Left hindlimb (tissue), 1 donor: ENCODE measurements at regions not wholly inside any gene's neighbourhood (a gene's known extent, or its start where the extent isn't known, plus 50 kb on each side); places are given as distances from the start of the nearest gene placed in this dataset.
"Not testable (repeated sequence)": the region's sequence is repeated elsewhere in the genome, so short reads cannot be mapped to it uniquely, and the experiment has no call there.

Source experiments
- DNase-seq: peaks from one replicate; pipeline ENCODE4 v3.0.0-alpha.2; 2018

- DNase-seq, result no peak
Observed at GRCh38 chr3:8147711-8148110, 353.9 kb upstream of the LMCD1 start.

- no peak for DNase-seq
Observed at GRCh38 chr3:8152821-8153418, 348.7 kb upstream of the LMCD1 start.

- DNase-seq, result no peak
Observed at GRCh38 chr3:8153800-8154199, 347.8 kb upstream of the LMCD1 start.

DNA sequence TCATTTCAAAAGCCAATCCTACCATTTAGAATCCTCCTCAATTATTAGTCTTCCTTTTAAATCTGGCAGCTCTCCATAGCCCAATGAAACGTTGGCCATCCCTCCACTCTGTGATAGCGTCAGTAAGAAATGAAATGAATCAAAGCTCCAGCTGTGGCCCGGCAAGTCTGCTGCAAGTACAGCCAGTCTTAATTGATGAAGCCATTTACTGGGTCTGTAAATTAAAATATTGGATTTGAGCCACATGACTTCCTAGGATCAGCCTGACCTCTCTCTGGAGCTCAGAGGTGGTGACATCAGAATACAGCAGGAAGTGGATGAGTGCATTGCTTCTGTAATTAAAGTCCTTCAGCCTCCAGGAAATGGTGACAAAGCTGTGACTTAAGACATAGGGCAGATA lies 347.0 kb upstream of the LMCD1 start:
- DNase-seq, result no peak

DNA sequence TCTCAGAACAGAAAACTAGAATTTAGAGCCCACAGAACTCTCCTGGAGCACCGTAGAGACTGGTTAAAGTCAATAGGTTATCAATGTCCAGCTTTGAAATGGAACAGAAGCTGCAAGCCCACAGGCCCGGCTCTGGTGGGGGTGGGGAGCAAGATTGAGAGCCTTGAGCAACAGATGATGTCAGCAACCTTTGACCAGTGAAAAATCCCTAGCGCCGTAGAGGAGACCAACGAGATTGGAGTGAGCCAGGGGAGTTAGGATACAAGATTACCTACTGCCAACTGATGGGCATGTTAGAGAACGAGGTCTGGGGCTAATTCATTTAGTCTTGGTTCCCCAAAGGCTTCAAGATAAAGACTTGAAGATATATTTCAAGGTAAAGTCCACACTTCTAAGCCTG lies 345.5 kb upstream of the LMCD1 start:
- no peak for DNase-seq

- no peak for DNase-seq
Observed at GRCh38 chr3:8156831-8157230, 344.8 kb upstream of the LMCD1 start.

- no peak for DNase-seq
Observed at GRCh38 chr3:8157640-8158039, 344.0 kb upstream of the LMCD1 start.

GRCh38 chr3:8164145-8164544 lies 337.5 kb upstream of the LMCD1 start:
- DNase-seq, result no peak

DNA sequence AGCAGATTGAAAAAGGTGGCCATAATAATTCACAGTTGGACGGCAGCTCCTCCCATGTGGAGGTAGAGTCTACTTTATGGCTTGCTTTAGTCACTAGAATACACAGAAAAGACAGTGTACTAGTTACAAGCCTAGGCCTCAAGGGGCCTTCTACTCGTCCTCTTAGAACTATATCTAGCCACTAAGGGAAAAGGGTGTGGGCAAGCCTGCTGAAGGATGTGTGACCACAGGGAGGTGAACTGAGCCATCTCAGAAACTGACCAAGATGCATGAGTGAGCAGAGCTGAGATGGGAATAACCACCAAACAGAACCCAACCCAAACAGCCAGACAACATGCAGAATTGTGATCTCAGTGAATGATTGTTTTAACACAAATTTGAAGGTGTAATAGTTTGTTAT lies 335.6 kb upstream of the LMCD1 start:
- DNase-seq, result no peak

- DNase-seq, result no peak
Observed at GRCh38 chr3:8170971-8171508, 330.6 kb upstream of the LMCD1 start.

- no peak for DNase-seq
Observed at GRCh38 chr3:8173892-8174291, 327.7 kb upstream of the LMCD1 start.

DNA sequence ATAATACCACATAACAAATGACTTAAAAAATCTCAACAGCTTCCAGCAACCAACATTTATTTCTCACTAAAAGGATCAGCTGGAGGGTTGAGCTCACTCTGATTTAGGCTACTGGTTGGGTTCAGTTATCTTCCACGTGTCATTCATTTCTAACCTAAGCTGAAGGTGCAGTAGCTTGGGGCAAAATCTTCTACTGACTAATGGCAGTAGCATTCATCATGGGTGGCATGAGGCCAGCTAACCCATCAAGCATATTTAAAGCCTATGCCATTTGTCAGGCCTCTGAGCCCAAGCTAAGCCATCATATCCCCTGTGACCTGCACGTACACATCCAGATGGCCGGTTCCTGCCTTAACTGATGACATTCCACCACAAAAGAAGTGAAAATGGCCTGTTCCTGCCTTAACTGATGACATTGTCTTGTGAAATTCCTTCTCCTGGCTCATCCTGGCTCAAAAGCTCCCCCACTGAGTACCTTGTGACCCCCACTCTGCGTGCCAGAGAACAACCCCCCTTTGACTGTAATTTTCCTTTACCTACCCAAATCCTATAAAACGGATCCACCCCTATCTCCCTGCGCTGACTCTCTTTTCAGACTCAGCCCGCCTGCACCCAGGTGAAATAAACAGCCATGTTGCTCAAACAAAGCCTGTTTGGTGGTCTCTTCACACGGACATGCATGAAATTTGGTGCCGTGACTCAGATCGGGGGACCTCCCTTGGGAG lies 324.7 kb upstream of the LMCD1 start:
- not testable (repeated sequence) for DNase-seq

DNA sequence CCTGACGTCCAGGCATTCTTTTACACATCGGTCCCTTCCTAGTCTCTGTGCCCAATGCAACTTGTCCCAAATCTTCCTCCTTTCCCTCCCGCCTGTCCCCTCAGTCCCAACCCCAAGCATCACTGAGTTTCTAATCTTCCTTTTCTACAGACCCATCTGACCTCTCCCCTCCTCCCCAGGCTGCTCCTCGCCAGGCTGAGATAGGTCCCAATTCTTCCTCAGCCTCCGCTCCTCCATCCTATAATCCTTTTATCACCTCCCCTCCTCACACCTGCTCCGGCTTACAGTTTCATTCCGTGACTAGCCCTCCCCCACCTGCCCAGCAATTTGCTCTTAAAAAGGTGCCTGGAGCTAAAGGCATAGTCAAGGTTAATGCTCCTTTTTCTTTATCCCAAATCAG lies 323.1 kb upstream of the LMCD1 start:
- DNase-seq, result not testable (repeated sequence)

GRCh38 chr3:8182904-8183303 lies 318.7 kb upstream of the LMCD1 start:
- DNase-seq, result no peak

- no peak for DNase-seq
Observed at GRCh38 chr3:8183627-8184026, 318.0 kb upstream of the LMCD1 start.

- no peak for DNase-seq
Observed at GRCh38 chr3:8186213-8186612, 315.4 kb upstream of the LMCD1 start.

DNA sequence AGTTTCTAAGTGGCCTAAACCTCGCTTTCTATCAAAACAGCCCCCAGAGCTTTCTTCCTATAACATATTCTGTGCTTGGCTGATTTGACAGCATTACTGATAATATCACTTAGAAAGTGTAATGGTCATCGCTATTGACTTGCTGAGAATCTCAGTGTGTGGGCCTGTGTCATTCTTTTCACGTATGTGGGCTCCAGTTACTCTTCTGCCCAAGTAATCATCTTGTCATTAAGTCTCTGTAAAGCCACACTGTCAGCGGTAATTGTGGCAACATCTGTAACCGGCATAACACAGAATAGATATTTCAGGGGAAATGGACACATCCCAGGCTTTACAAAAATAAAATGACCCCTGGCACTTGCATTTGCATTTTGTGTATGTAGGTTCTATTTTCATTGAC lies 313.6 kb upstream of the LMCD1 start:
- DNase-seq, result no peak

DNA sequence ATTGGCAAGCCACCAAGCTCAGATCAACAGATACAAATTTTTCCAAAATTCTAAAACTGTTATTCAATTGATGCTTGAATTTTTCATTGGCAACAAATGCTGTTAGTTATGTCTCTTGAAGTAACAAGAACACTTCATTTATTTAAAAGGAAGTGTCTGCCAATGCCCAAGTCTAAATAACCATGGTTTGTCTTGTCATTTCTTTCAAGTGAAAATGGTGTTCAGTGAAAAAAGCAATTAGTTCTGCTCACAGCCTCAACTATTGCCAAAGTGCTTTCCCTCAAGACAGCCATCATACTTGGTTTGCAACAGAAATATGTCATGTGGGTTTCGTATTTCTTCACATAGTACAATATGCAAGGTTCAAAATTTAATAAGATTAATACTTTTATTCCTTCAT lies 312.6 kb upstream of the LMCD1 start:
- no peak for DNase-seq

DNA sequence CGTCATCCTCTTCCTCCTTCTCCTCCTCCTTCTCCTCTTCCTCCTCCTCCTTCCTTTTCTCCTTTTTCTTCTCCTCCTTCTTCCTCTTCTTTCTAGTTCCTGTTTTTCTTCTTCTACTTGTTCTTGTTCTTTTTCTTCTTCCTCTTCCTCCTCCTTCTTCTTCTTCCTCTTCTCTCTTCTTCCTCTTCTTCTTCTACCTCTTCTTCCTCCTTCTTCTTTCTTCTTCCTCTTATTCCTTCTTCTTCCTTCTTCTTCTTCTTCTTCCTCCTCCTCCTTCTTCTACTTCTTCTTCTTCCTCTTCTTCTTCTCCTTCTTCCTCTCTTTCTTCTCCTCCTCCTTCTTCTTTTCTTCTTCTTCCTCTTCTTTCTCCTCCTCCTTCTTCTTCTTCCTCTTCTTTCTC lies 310.2 kb upstream of the LMCD1 start:
- DNase-seq, result no peak

DNA sequence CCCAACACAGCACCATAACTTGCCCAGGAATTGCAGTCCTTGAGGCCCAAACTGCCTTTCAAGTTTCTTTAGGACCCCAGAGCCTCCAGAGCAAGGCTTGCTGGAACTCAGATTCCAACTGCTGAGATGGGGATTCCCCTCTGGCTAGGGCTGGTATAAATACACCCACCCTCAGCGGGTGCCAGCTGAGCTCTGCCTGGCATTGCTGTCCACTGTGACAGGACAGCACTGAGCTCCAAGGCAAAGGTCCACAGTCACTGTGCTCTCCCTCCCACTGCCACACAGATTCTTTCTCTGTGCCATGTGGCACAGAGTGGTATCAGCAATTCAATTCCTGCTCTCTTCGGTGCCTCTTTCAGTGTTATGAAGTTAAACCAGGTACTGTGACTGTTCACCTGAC lies 304.2 kb upstream of the LMCD1 start:
- no peak for DNase-seq

- no peak for DNase-seq
Observed at GRCh38 chr3:8198605-8199004, 303.0 kb upstream of the LMCD1 start.

DNA sequence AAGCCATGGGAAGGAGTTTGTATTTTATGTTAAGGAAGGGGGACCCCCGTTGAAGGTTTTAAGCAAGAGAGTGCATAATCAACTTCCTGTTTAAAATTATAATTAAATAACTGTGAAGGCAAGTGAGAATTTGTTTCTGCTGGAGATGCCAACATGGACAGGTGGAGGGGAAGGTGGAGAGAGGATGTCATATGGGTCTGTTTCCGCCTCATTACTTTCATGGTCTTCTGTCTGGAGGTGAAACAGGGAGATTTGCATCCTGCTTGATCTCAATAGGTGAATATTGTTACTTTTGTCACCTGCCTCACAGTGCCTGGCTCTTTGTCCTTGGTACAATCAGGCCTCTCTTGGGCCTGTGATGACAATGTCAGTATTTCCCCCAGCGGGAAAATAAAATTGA lies 300.6 kb upstream of the LMCD1 start:
- DNase-seq, result no peak

- no peak for DNase-seq
Observed at GRCh38 chr3:8201886-8202285, 299.7 kb upstream of the LMCD1 start.

DNA sequence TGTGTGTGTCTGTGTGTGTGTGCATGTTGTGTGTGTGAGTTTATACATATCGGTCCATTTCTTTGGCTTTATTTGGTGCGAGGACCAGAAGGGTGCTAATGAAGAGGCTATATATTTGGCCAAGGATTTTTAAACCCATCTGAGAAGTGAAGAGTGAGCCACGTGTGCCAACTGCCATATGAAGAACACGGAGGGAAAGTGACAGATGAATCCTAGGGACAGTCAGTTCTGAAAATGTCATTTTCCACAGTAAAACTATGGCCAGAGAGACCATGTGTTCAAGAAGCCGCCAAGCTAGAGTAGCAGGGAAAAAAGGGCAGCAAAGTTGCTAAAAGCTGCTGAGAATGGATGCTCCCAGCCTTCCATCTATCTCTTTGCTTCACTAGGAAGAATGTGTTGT lies 297.3 kb upstream of the LMCD1 start:
- DNase-seq, result no peak
